GM12875 (cell line): ENCODE measurements at regions not wholly inside any gene's neighbourhood (a gene's known extent, or its start where the extent isn't known, plus 50 kb on each side); places are given as distances from the start of the nearest gene placed in this dataset.
"Not testable (repeated sequence)": the region's sequence is repeated elsewhere in the genome, so short reads cannot be mapped to it uniquely, and the experiment has no call there.

Source experiments
- H3K4me3 ChIP-seq: one replicate; pipeline ENCODE4 v1.5.1; 2011; ENCODE audit warnings: low read depth, low read length, control low read depth
- CTCF ChIP-seq: IDR thresholded peaks from 2 replicates; pipeline ENCODE4 v1.5.1; 2011; ENCODE audit warnings: low read depth, mild to moderate bottlenecking, control low read depth, inconsistent platforms, low read length, moderate library complexity, borderline replicate concordance; ENCODE audit not compliant: insufficient read depth

- TF ChIP-seq CTCF = no peak
Measured at GRCh38 chr7:68248973-68249372, 1252.3 kb downstream of the TYW1 start.

GRCh38 chr7:68249611-68250010 is 1253.0 kb downstream of the TYW1 start:
- no peak overlapping the region for H3K4me3 ChIP-seq
- no peak for TF ChIP-seq CTCF

More at GRCh38 chr7:68248973-68249372, 1252.3 kb downstream of the TYW1 start:
- H3K4me3 ChIP-seq = no peak overlapping the region

- no peak for TF ChIP-seq CTCF
- no peak overlapping the region for H3K4me3 ChIP-seq
Measured at GRCh38 chr7:68250143-68250542, 1253.5 kb downstream of the TYW1 start.

GRCh38 chr7:68254815-68255214 is 1258.2 kb downstream of the TYW1 start:
- not testable (repeated sequence) for H3K4me3 ChIP-seq

- no peak for TF ChIP-seq CTCF
- H3K4me3 ChIP-seq = no peak overlapping the region
Measured at GRCh38 chr7:68256295-68256694, 1259.7 kb downstream of the TYW1 start.

- no peak overlapping the region for H3K4me3 ChIP-seq
- no peak for TF ChIP-seq CTCF
Measured at GRCh38 chr7:68258609-68259008, 1262.0 kb downstream of the TYW1 start.

GRCh38 chr7:68265258-68265657 is 1268.6 kb downstream of the TYW1 start:
- no peak overlapping the region for H3K4me3 ChIP-seq
- no peak for TF ChIP-seq CTCF

- TF ChIP-seq CTCF = no peak
- H3K4me3 ChIP-seq = no peak overlapping the region
Measured at GRCh38 chr7:68266004-68266579, 1269.5 kb downstream of the TYW1 start.
